ENCODE measurements at regions not wholly inside any gene's neighbourhood (a gene's known extent, or its start where the extent isn't known, plus 50 kb on each side); places are given as distances from the start of the nearest gene placed in this dataset.
"Not testable (repeated sequence)": the region's sequence is repeated elsewhere in the genome, so short reads cannot be mapped to it uniquely, and the experiment has no call there.

GRCh38 chr6:157727629-157728182 is 95.3 kb upstream of the SNX9 start:
- H3K27ac Mint-ChIP-seq: no peak overlapping the region
- H3K9me3 Mint-ChIP-seq: peaks cover 9% of the 10 kb centered on the region
- H3K36me3 Mint-ChIP-seq: peaks cover 7% of the 10 kb centered on the region
- DNase-seq: no peak
- POLR2A ChIA-PET: no interaction called here
- H3K4me1 Mint-ChIP-seq: no peaks in the 10 kb centered on the region
- H3K4me3 Mint-ChIP-seq: no peak overlapping the region
- H3K27me3 Mint-ChIP-seq: no peaks in the 10 kb centered on the region
- no peak for ATAC-seq (ENCODE audit: low read depth)

DNA sequence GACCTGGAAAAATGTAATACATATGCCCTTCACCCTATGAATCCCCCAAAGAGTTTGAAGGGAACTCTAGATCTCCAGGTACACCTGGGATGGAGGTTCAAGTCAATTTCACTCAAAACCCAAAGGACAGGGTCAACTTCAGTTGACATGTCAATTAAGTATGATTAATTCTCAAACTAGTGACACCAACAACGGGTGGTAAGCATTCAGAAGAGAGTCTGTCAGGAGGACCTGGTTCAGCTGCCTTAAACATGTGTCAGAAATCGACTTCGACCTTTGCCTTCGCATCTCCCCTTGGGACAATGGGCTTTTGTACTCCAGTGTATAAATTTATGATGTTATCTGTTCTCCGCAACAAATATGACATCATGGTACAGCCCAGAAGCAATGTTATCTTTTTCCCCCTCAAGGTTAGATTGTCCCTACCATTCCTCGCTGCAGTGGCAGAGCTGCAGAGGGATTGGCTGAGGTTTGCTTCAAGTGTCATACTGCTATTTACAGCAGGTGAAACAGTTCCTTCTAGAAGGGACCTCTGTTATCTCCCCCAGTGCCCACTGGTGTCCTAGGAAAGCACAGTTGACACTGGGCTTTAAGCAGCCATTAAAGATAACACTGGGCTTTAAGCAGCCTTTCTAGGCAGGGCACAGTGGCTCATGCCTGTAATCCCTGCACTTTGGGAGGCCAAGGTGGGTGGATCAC is 94.7 kb upstream of the SNX9 start:
- Mint-ChIP-seq H3K9me3 (peaks cover 9% of the 10 kb centered on the region), H3K36me3 (peaks cover 6% of the 10 kb centered on the region), H3K4me3 (no peak overlapping the region), H3K4me1 (no peaks in the 10 kb centered on the region), H3K27me3 (no peaks in the 10 kb centered on the region), H3K27ac (no peak overlapping the region)
- POLR2A ChIA-PET: no interaction called here
- DNase-seq: no peak
- no peak for ATAC-seq (ENCODE audit: low read depth)

DNA sequence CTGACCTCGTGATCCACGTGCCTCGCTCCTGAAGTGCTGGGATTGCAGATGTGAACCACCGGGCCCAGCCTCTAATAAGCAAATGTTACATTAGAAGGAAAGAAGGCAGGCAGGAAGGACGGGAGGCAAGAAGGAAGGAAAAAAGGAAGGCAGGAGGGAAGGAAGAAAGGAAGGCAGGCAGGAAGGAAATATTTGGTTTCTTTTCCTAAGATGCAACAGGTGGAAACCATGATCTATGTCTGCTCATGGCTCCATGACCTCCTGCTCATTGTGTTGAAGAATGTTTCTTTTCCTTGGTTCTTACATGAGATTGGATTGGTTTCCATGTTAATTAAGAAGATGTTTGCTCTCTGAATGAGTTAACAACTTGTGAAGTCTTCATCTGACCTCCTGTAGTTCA is 91.8 kb upstream of the SNX9 start:
- ATAC-seq (ENCODE audit: low read depth): no peak
- H3K36me3 Mint-ChIP-seq: no peaks in the 10 kb centered on the region
- POLR2A ChIA-PET: no interaction called here
- no peaks in the 10 kb centered on the region for H3K27me3 Mint-ChIP-seq
- H3K4me1 Mint-ChIP-seq: no peaks in the 10 kb centered on the region
- H3K4me3 Mint-ChIP-seq: no peak overlapping the region
- H3K27ac Mint-ChIP-seq: no peak overlapping the region
- peaks cover 1% of the 10 kb centered on the region for H3K9me3 Mint-ChIP-seq
- no peak for DNase-seq

DNA sequence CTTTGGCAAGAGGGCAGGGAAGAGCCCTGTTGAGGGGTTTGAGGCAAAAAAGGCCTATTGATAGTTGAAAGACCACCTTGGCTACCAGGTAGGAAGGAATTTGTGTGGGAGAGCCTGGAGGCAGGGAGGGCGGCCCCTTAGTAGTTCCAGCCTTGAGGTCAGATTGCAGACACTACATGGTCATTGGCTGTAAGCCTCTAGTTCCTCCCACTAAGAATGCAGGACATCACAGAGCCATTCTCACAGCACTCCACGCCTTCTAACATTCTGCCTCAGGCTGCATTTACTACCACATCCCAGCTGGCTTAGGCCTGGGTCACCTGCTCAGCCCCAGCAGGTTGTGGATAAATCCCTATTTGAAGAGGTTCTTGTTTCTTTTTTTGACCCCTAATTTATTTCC is 91.0 kb upstream of the SNX9 start:
- Mint-ChIP-seq H3K4me1 (no peaks in the 10 kb centered on the region), H3K36me3 (no peaks in the 10 kb centered on the region), H3K9me3 (peaks cover 6% of the 10 kb centered on the region), H3K27ac (no peak overlapping the region), H3K4me3 (no peak overlapping the region), H3K27me3 (no peaks in the 10 kb centered on the region)
- DNase-seq: no peak
- POLR2A ChIA-PET: no interaction called here
- ATAC-seq (ENCODE audit: low read depth): no peak

DNA sequence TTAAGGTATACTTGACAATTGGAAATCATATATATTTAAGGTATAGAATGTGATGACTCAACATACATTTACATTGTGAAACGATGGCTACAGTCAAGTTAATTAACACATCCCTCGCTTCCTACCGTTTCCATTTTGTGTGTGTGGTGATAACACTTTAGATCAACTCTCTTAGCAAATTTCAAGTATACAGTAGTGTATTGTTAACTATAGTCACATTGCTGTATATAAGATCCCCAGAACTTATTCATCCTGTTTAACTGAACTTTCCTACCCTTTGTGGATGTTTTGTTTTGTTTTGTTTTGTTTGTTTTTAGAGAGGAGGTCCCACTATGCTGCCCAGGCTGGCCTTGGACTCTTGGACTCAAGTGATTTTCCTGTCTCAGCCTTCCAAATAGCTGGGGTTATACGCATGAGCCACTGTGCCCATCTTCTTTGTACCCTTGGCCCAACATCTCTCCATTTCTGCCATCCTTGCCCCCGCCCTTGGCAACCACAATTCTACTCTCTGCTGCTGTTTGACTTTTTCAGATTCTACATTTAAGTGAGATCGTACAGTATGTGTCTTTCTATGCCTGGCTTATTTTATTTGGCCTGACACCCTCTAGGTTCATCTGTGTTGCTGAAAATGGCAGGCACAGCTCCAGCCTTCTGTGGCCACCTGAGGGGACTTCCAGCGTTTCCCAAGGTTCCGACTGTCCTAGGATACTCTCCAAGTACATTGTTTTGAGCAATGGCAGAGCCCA is 90.5 kb upstream of the SNX9 start:
- Mint-ChIP-seq H3K27ac (no peak overlapping the region), H3K4me3 (no peak overlapping the region), H3K4me1 (no peaks in the 10 kb centered on the region), H3K36me3 (no peaks in the 10 kb centered on the region), H3K27me3 (no peaks in the 10 kb centered on the region), H3K9me3 (peaks cover 7% of the 10 kb centered on the region)
- no peak for DNase-seq
- no peak for ATAC-seq (ENCODE audit: low read depth)
- POLR2A ChIA-PET: no interaction called here

DNA sequence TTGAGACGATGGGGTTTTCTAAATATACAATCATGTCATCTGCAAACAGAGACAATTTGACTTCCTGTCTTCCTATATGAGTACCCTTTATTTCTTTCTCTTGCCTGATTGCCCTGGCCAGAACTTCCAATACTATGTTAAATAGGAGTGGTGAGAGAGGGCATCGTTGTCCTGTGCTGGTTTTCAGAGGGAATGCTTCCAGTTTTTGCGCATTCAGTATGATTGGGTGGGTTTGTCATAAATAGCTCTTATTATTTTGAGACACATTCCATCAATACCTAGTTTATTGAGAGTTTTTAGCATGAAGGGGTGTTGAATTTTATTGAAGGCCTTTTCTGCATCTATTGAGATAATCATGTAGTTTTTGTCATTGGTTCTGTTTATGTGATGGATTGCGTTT is 86.5 kb upstream of the SNX9 start:
- peaks cover 18% of the 10 kb centered on the region for H3K9me3 Mint-ChIP-seq
- H3K27me3 Mint-ChIP-seq; ATAC-seq (ENCODE audit: low read depth); DNase-seq; H3K36me3 Mint-ChIP-seq; H3K4me1 Mint-ChIP-seq; POLR2A ChIA-PET; H3K4me3 Mint-ChIP-seq; H3K27ac Mint-ChIP-seq: not testable (repeated sequence)

DNA sequence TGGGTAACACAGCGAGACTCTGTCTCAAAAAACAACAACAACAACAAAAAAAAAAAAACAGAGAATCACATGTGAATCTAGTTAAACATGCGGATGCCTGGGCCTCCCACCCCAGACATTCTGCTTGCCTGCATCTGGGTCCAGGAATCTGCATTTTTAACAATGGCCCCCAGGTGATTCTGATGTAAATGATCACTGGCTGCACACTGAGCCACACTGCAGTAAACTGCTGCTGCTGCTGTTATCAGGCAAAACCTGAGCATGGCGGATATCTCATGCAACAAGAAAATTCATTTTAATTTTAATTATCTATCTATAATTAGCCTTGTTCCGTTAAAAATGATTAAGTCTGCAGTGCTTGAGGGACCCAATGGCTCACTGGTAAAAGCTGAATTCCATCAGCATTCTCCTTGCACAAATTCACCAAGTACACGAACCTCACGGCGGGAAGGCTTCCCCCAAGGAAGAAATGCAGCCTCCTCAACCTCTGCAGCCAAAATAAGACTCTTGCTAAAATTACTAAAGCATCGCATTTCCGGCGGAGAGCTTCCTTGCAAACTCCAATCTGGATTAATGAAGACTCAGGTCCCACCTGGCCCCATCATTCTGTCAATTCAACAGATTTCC is 81.6 kb upstream of the SNX9 start:
- Mint-ChIP-seq H3K27ac (no peak overlapping the region), H3K36me3 (peaks cover 5% of the 10 kb centered on the region), H3K4me3 (no peak overlapping the region), H3K9me3 (peaks cover 15% of the 10 kb centered on the region), H3K4me1 (no peaks in the 10 kb centered on the region), H3K27me3 (peaks cover 4% of the 10 kb centered on the region)
- DNase-seq (no peak), ATAC-seq (ENCODE audit: low read depth) (no peak)
- POLR2A ChIA-PET: no interaction called here

GRCh38 chr6:157741948-157742556 is 81.0 kb upstream of the SNX9 start:
- no peaks in the 10 kb centered on the region for H3K4me1 Mint-ChIP-seq
- no peak overlapping the region for H3K4me3 Mint-ChIP-seq
- POLR2A ChIA-PET: no interaction called here
- peaks cover 5% of the 10 kb centered on the region for H3K36me3 Mint-ChIP-seq
- H3K27me3 Mint-ChIP-seq: peaks cover 4% of the 10 kb centered on the region
- H3K27ac Mint-ChIP-seq: no peak overlapping the region
- peaks cover 12% of the 10 kb centered on the region for H3K9me3 Mint-ChIP-seq
- DNase-seq: no peak
- no peak for ATAC-seq (ENCODE audit: low read depth)

DNA sequence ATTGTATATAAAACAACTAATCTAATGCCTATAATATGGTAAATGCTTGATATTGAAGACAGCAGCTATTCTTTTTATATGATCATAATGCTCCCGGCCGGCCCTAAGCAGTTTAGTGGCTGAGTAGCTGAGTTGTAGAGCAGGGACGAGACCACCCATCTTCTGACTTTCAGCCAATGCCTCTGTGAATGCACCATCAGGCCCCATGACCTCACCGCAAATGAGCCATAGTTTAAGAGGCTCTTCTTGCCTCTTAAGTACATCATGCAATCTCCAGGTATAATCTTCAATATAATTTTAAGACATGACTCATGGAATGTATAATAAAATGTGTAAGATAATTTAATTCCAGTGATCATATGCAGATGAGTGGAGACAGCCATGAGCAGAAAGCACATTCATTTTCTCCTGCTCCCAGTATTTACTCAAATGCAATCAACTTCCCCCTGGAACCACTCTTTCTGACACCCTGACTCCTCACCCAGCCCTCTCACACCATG is 78.9 kb upstream of the SNX9 start:
- DNase-seq: no peak
- no peak overlapping the region for H3K4me3 Mint-ChIP-seq
- POLR2A ChIA-PET: no interaction called here
- H3K27me3 Mint-ChIP-seq: peaks cover 2% of the 10 kb centered on the region
- peaks cover under 1% of the 10 kb centered on the region for H3K9me3 Mint-ChIP-seq
- no peak overlapping the region for H3K27ac Mint-ChIP-seq
- H3K4me1 Mint-ChIP-seq: peaks cover 1% of the 10 kb centered on the region
- ATAC-seq (ENCODE audit: low read depth): no peak
- peaks cover under 1% of the 10 kb centered on the region for H3K36me3 Mint-ChIP-seq

DNA sequence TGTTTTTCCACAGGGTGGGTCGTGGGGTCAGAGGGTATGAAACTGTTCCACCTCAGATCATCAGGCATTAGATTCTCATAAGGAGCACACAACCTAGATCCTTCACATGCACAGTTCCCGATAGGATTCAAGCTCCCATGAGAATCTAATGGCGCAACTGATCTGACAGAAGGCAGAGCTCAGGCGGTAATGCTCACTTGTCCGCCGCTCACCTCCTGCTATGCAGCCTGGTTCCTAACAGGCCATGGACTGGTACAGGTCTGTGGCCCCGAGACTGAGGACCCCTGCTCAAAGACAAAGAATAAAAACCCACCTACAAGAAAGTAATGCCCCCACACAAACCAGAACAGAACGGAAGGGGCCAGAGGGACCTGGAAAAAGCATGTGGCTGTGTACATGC is 76.1 kb upstream of the SNX9 start:
- Mint-ChIP-seq H3K9me3 (peaks cover 3% of the 10 kb centered on the region), H3K4me3 (no peak overlapping the region), H3K4me1 (peaks cover 1% of the 10 kb centered on the region), H3K27ac (no peak overlapping the region), H3K36me3 (peaks cover 2% of the 10 kb centered on the region), H3K27me3 (peaks cover 2% of the 10 kb centered on the region)
- POLR2A ChIA-PET: no interaction called here
- ATAC-seq (ENCODE audit: low read depth): no peak
- DNase-seq: no peak

DNA sequence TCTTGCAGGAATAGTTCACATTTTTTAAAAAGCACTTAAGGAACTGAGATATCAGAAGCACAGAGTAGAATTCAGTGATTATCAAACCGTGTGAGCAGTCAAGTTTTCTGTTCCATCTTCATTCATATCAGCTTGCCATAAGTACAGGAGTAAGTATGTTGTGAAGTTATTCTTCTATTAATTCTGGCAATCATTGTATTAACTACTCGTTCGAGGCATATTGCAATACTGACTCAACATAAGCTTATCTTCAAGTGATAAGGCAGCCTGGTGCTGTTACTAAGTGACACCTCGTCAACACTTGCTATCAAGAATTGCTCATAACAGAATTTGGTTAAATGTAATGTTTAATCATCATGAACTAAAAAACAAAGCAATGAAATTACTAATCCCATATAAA is 75.7 kb upstream of the SNX9 start:
- Mint-ChIP-seq H3K27me3 (peaks cover 2% of the 10 kb centered on the region), H3K4me3 (no peak overlapping the region), H3K27ac (no peak overlapping the region), H3K9me3 (peaks cover 3% of the 10 kb centered on the region), H3K4me1 (peaks cover 1% of the 10 kb centered on the region), H3K36me3 (peaks cover 2% of the 10 kb centered on the region)
- POLR2A ChIA-PET: no interaction called here
- DNase-seq (no peak), ATAC-seq (ENCODE audit: low read depth) (no peak)

DNA sequence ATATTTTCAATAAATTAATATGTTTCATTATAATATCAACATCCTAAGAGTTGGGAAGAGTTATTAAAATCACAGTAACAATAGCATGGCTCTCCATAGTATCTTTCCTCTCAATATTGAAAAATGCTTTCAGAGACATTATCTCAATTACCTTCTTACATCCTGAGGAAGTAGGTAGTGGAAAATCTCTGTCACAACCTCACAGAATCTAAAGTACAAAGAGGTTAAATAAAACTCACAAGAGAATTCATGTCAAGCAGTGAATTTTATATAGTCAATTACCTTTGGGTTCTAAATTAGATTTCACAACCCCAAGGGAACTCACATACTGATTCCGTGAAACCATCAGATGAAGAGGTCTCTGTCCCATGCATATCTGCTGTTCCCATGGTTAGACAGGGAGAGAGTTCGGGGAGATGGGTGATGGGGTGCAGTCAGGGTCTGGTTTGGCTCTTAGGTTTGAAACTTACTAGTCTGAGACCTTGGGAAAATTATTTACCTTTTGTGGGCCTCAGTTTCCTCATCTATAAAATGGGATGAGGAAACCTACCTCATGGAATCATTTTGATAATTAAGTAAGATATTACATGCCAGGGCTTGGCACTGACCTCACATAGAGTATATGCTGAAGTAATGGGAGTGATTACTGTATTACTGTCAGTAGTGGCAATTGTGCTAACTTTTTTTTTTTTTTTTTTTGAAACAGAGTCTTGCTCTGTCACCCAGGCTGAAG is 74.0 kb upstream of the SNX9 start:
- no peak overlapping the region for H3K27ac Mint-ChIP-seq

GRCh38 chr6:157750973-157751372 is 72.1 kb upstream of the SNX9 start:
- peaks cover 13% of the 10 kb centered on the region for H3K4me1 Mint-ChIP-seq
- H3K36me3 Mint-ChIP-seq; H3K4me3 Mint-ChIP-seq; POLR2A ChIA-PET; H3K27me3 Mint-ChIP-seq; H3K27ac Mint-ChIP-seq; ATAC-seq (ENCODE audit: low read depth); DNase-seq; H3K9me3 Mint-ChIP-seq: not testable (repeated sequence)

More for the DNA sequence above, 74.0 kb upstream of the SNX9 start:
- H3K27me3 Mint-ChIP-seq: peaks cover 2% of the 10 kb centered on the region
- ATAC-seq (ENCODE audit: low read depth) (no peak), DNase-seq (no peak)
- no peak overlapping the region for H3K4me3 Mint-ChIP-seq
- H3K9me3 Mint-ChIP-seq: peaks cover 5% of the 10 kb centered on the region
- H3K36me3 Mint-ChIP-seq: peaks cover 6% of the 10 kb centered on the region
- H3K4me1 Mint-ChIP-seq: peaks cover 3% of the 10 kb centered on the region
- POLR2A ChIA-PET: no interaction called here
